ENCODE measurements at regions not wholly inside any gene's neighbourhood (a gene's known extent, or its start where the extent isn't known, plus 50 kb on each side); places are given as distances from the start of the nearest gene placed in this dataset.

DNA sequence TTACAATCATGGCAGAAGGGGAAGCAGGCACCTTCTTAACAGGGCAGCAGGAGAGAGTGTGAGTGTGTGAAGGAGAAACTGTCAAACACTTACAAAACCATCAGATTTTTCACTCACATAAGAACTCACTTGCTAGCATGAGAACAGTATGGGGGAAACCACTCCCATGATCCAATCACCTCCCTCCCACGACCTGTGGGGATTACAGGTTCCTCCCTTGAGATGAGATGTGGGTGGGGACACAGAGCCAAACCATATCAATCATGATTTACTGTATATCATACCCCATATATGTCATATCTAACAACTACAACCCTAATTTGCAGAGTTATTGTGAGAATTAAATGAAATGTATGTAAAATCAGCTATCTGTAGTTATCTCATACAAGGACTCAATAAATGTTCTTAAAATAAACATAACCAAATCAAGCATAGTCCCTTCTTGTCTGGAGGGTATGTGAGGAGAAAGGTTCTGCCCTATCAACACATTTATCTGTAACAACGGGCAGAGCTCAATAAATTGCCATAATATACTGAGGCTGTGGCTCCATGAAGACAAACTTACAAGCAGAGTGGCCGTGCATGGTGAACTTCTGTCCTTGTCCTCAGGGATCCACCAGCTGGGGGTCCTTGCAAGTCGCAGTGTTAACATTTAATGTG, 504.7 kb downstream of the SOX2 start:
- no peak for DNase-seq (ENCODE audit: low read depth)

DNA sequence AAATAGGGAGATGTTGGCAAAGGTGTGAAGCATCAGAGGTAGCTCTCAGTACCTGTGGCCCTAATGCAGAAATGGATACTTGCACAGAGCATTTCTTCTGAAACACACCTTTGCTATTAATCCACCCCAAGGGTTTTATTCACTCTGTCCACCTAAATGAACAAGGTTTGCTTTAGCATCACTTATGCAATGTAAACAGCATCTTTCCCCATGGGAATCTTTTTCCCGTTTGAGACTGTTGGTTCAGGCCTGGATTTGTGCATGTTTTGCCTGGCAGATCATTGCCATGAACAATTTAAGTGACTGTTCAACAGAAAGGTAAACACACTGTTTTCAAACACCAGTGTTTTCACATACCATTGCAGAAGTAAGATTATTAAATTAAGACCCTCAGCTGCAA, 508.3 kb downstream of the SOX2 start:
- no peak for DNase-seq (ENCODE audit: low read depth)

- no peak for DNase-seq (ENCODE audit: low read depth)
These were observed 508.7 kb downstream of the SOX2 start for GRCh38 chr3:182220471-182220870.

- no peak for DNase-seq (ENCODE audit: low read depth)
These were observed 515.3 kb downstream of the SOX2 start for GRCh38 chr3:182226995-182227394.

DNA sequence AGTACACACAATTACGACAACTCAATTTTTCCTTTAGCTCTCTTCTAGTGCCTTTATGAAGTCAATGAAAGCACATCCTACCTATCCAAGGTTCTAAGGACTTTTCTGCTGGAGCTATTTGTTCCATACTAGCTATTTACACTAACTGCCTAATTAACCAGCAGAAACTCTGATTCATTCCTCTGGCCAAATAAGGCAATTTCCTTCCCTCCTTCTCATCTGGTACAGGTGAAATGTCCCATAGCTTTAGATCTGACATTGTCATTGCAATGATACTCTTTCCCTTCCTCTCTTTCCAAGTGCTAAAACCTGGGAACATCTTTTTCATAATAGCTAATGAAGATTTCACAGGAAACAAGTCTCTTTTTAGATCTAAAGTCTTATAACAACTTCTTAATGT, 521.7 kb downstream of the SOX2 start:
- DNase-seq (ENCODE audit: low read depth), result no peak

- no peak for DNase-seq (ENCODE audit: low read depth)
These were observed 522.2 kb downstream of the SOX2 start for GRCh38 chr3:182233957-182234356.

DNA sequence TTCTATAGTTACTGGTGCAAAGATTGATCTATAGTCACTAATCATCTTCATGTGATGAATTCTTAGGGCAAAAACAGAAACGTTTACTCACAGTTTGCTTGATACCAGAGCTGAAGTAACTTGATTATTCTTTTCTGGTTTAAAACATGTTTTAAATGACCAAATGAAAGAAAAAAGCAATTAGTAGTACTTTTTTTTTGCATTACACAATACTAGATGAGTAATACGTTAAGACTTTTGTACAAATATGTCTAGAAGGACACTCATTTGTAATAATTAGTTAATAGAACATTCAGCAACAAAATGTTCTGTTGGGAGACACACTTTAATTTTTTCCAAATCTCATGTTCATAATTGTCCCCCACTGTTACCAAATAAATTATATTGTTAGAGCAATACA, 523.2 kb downstream of the SOX2 start:
- no peak for DNase-seq (ENCODE audit: low read depth)

- DNase-seq (ENCODE audit: low read depth), result no peak
These were observed 523.8 kb downstream of the SOX2 start for GRCh38 chr3:182235504-182235903.

DNA sequence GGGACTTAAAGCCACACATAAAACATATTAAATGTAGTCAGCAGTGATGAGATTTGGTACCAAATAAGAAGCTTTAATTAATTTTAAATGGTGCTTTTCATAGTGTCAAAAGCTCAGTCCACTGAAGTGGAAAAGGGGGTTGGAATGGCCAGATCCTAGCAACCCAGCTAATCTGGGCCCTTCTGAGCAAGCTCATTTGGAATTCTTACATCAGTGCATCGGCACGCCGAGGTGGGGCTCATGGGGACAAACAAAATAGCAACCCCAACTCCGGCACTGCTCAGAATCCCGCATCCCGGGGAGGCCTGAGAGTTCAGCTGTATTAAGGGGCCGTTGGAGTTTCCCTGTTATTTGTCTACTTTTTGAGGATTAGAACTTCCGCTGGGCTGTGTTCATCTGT, 526.4 kb downstream of the SOX2 start:
- DNase-seq (ENCODE audit: low read depth), result no peak

GRCh38 chr3:182239316-182239715, 527.6 kb downstream of the SOX2 start:
- DNase-seq (ENCODE audit: low read depth), result no peak

GRCh38 chr3:182240474-182240873, 528.7 kb downstream of the SOX2 start:
- DNase-seq (ENCODE audit: low read depth), result no peak

- DNase-seq (ENCODE audit: low read depth), result no peak
These were observed 529.6 kb downstream of the SOX2 start for GRCh38 chr3:182241196-182241765.

GRCh38 chr3:182241766-182242488, 530.2 kb downstream of the SOX2 start:
- DNase-seq (ENCODE audit: low read depth), result no peak

DNA sequence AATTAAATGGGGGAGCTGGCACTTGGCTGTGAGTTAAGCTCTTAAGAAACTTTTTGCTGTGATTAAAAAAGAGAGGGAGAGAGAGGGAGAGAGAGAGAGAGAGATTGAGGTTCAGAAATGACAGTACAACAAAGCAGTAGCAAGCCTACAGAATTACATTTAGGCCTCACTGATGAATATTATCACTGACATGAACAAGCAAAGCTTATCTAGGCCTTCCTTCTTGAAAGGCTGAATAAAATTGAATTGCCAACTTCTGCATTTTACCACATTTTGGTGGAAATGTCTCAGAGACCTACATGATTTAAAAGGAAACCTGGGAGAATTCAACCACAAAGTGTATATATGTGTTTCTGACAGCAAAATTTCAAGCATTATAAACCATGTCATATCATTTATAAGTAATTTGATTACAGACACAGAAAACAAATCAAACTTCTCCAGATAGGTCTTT, 530.8 kb downstream of the SOX2 start:
- no peak for DNase-seq (ENCODE audit: low read depth)

- DNase-seq (ENCODE audit: low read depth), result no peak
These were observed 531.9 kb downstream of the SOX2 start for GRCh38 chr3:182243625-182244024.

- no peak for DNase-seq (ENCODE audit: low read depth)
These were observed 532.7 kb downstream of the SOX2 start for GRCh38 chr3:182244222-182244971.

GRCh38 chr3:182245059-182245458, 533.3 kb downstream of the SOX2 start:
- DNase-seq (ENCODE audit: low read depth), result no peak

- no peak for DNase-seq (ENCODE audit: low read depth)
These were observed 535.1 kb downstream of the SOX2 start for GRCh38 chr3:182246870-182247269.

GRCh38 chr3:182248349-182248880, 536.7 kb downstream of the SOX2 start:
- DNase-seq (ENCODE audit: low read depth), result no peak

- no peak for DNase-seq (ENCODE audit: low read depth)
These were observed 540.5 kb upstream of the ATP11B start for GRCh38 chr3:182252802-182253201.

DNA sequence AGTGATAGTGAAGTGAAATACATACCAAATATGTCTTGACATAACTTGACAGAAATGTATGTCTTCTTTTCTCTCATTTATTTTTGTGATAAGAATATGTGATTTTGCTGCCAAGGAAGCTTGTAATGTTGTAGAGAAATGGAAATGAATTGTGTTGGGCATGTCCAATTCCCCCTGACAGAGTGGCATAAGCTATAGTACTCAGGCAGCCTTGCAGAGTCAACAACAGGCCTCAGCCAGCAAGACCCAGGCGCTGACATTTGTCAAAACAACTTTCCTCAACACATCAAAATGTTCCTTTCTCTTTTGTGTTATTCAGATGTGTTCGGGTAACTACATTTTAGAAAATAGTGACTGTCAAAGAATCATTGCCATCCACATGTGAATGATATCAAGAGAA, 538.1 kb upstream of the ATP11B start:
- DNase-seq (ENCODE audit: low read depth), result no peak

GRCh38 chr3:182257361-182257760, 535.9 kb upstream of the ATP11B start:
- DNase-seq (ENCODE audit: low read depth), result no peak

Measured in activated T-helper 1 cell treated with Interleukin-2 at 50 U/mL for 16 hours (primary cell).